DND-41 (cell line): ENCODE measurements at regions not wholly inside any gene's neighbourhood (a gene's known extent, or its start where the extent isn't known, plus 50 kb on each side); places are given as distances from the start of the nearest gene placed in this dataset.

Source experiments
- ATAC-seq: fragments of 200-7000 bp; cut with Tn5 transposase; 3 replicates; pipeline ENCODE4 v1.9.1; 2021; ENCODE audit warnings: low read depth; ENCODE audit not compliant: insufficient read depth
- DNase-seq: peaks from one replicate; pipeline ENCODE4 v3.0.0-alpha.2; 2020
- H2AFZ ChIP-seq: 2 replicates; pipeline ENCODE4 v1.6.0; 2012; ENCODE audit warnings: low read depth, low read length
- H3K27ac ChIP-seq: 2 replicates; pipeline ENCODE4 v1.5.1; 2012; ENCODE audit warnings: low read length, inconsistent platforms
- H3K27me3 ChIP-seq: fragments of 200-600 bp; sonication (generic); 2 replicates; pipeline ENCODE4 v1.6.0; 2012; ENCODE audit warnings: low read length, mild to moderate bottlenecking, inconsistent platforms; ENCODE audit not compliant: insufficient read depth, poor library complexity
- H3K36me3 ChIP-seq: 2 replicates; pipeline ENCODE4 v1.5.1; 2012; ENCODE audit warnings: low read length, inconsistent platforms; ENCODE audit not compliant: insufficient read depth
- H3K4me1 ChIP-seq: 2 replicates; pipeline ENCODE4 v1.5.1; 2012; ENCODE audit warnings: mild to moderate bottlenecking, low read length; ENCODE audit not compliant: insufficient read depth
- H3K4me2 ChIP-seq: 2 replicates; pipeline ENCODE4 v1.6.0; 2012; ENCODE audit warnings: mild to moderate bottlenecking, moderate library complexity, low read length, inconsistent platforms; ENCODE audit not compliant: insufficient read depth
- H3K4me3 ChIP-seq, 2 experiments: fragments of 200-600 bp in 1 of 2; shearing (Covaris generic) in 1 of 2; 2 replicates each; pipeline ENCODE4 v1.5.1; 2012 to 2016; ENCODE audit warnings: inconsistent platforms in 2 of 2, low read length in 2 of 2, mild to moderate bottlenecking in 2 of 2, low read depth in 1 of 2, moderate library complexity in 1 of 2
- H3K79me2 ChIP-seq: 2 replicates; pipeline ENCODE4 v1.6.0; 2012; ENCODE audit warnings: low read length, inconsistent platforms; ENCODE audit not compliant: insufficient read depth
- H3K9ac ChIP-seq: 2 replicates; pipeline ENCODE4 v1.6.0; 2012; ENCODE audit warnings: low read depth, mild to moderate bottlenecking, inconsistent platforms, low read length, moderate library complexity
- H3K9me3 ChIP-seq: 2 replicates; pipeline ENCODE4 v1.5.1; 2012; ENCODE audit warnings: low read length, moderate library complexity, mild to moderate bottlenecking, inconsistent platforms; ENCODE audit not compliant: insufficient read depth, severe bottlenecking
- H4K20me1 ChIP-seq: 2 replicates; pipeline ENCODE4 v1.6.0; 2012; ENCODE audit warnings: low read length; ENCODE audit not compliant: insufficient read depth
- CTCF ChIP-seq: IDR thresholded peaks from 2 replicates; pipeline ENCODE4 v1.5.1; 2012; ENCODE audit warnings: borderline replicate concordance, low read length, moderate library complexity, mild to moderate bottlenecking; ENCODE audit not compliant: poor library complexity, severe bottlenecking; ENCODE audit errors: extremely low read depth
- EZH2 ChIP-seq: IDR thresholded peaks from 3 replicates; pipeline ENCODE4 v1.6.1; 2012; ENCODE audit warnings: borderline replicate concordance, low read depth, mild to moderate bottlenecking, moderate library complexity, low read length, inconsistent platforms; ENCODE audit not compliant: severe bottlenecking

- no peak for ATAC-seq
- DNase-seq, result no peak
Measured at GRCh38 chr3:191715585-191715984, 254.6 kb downstream of the PYDC2 start.

GRCh38 chr3:191721390-191721861 is 260.5 kb downstream of the PYDC2 start:
- DNase-seq (no peak), ATAC-seq (no peak)
- H3K79me2 ChIP-seq, result no peaks in the 10 kb centered on the region
- no peak overlapping the region for H3K9ac ChIP-seq
- no peaks in the 10 kb centered on the region for H3K9me3 ChIP-seq
- no peaks in the 10 kb centered on the region for H3K36me3 ChIP-seq
- H3K27ac ChIP-seq, result no peak overlapping the region
- TF ChIP-seq EZH2 (no peak), CTCF (no peak)
- no peak overlapping the region for H3K4me2 ChIP-seq
- no peaks in the 10 kb centered on the region for H3K4me1 ChIP-seq
- H3K4me3 ChIP-seq, result no peak overlapping the region
- no peaks in the 10 kb centered on the region for H4K20me1 ChIP-seq
- no peak overlapping the region for H2AFZ ChIP-seq
- H3K27me3 ChIP-seq, result no peaks in the 10 kb centered on the region

More at GRCh38 chr3:191715585-191715984, 254.6 kb downstream of the PYDC2 start:
- Histone ChIP-seq H3K4me2 (no peak overlapping the region), H3K79me2 (no peaks in the 10 kb centered on the region), H3K4me1 (no peaks in the 10 kb centered on the region), H2AFZ (no peak overlapping the region), H3K27ac (no peak overlapping the region), H3K9me3 (no peaks in the 10 kb centered on the region), H3K27me3 (no peaks in the 10 kb centered on the region), H3K36me3 (no peaks in the 10 kb centered on the region), H4K20me1 (no peaks in the 10 kb centered on the region), H3K9ac (no peak overlapping the region), H3K4me3 (no peak overlapping the region)
- TF ChIP-seq CTCF (no peak), EZH2 (no peak)

GRCh38 chr3:191721990-191722389 is 261.0 kb downstream of the PYDC2 start:
- Histone ChIP-seq H3K9ac (no peak overlapping the region), H3K36me3 (no peaks in the 10 kb centered on the region), H3K27ac (no peak overlapping the region), H2AFZ (no peak overlapping the region), H3K79me2 (no peaks in the 10 kb centered on the region), H4K20me1 (no peaks in the 10 kb centered on the region), H3K4me2 (no peak overlapping the region), H3K27me3 (no peaks in the 10 kb centered on the region), H3K4me3 (no peak overlapping the region), H3K4me1 (no peaks in the 10 kb centered on the region), H3K9me3 (no peaks in the 10 kb centered on the region)
- DNase-seq, result no peak
- TF ChIP-seq EZH2 (no peak), CTCF (no peak)
- ATAC-seq, result no peak

GRCh38 chr3:191727338-191727737 is 266.4 kb downstream of the PYDC2 start:
- Histone ChIP-seq H3K27ac (no peak overlapping the region), H4K20me1 (no peaks in the 10 kb centered on the region), H3K4me3 (no peak overlapping the region), H3K9ac (no peak overlapping the region), H3K36me3 (no peaks in the 10 kb centered on the region), H3K4me1 (no peaks in the 10 kb centered on the region), H3K27me3 (no peaks in the 10 kb centered on the region), H3K79me2 (no peaks in the 10 kb centered on the region), H2AFZ (no peak overlapping the region), H3K9me3 (no peaks in the 10 kb centered on the region), H3K4me2 (no peak overlapping the region)
- no peak for TF ChIP-seq EZH2
- TF ChIP-seq CTCF, result no peak
- ATAC-seq (no peak), DNase-seq (no peak)
